GM23338 (cell line): ENCODE measurements at regions not wholly inside any gene's neighbourhood (a gene's known extent, or its start where the extent isn't known, plus 50 kb on each side); places are given as distances from the start of the nearest gene placed in this dataset.

ENCODE experiments used
- ATAC-seq: fragments of 200-7000 bp; cut with Tn5 transposase; 3 replicates; pipeline ENCODE4 v1.9.1; 2020
- DNase-seq: peaks from one replicate; pipeline ENCODE4 v3.0.0-alpha.2; 2015; ENCODE audit warnings: low spot score
- H2AFZ ChIP-seq: fragments of 200-600 bp; sonication (generic); 2 replicates; pipeline ENCODE4 v1.8.0; 2016; ENCODE audit warnings: antibody characterized with exemption, mild to moderate bottlenecking, moderate library complexity
- H3F3A ChIP-seq: fragments of 200-600 bp; sonication (generic); replicated peaks from 2 replicates; pipeline ENCODE4 v1.8.0; 2017; ENCODE audit warnings: antibody characterized with exemption, mixed run types, low read depth
- H3K27ac ChIP-seq: fragments of 200-600 bp; sonication (generic); 2 replicates; pipeline ENCODE4 v1.6.1; 2016; ENCODE audit warnings: low read depth
- H3K27me3 ChIP-seq: fragments of 200-600 bp; sonication (generic); 2 replicates; pipeline ENCODE4 v1.8.0; 2016; ENCODE audit warnings: mild to moderate bottlenecking, mixed run types, moderate library complexity; ENCODE audit not compliant: insufficient read depth
- H3K36me3 ChIP-seq: fragments of 200-600 bp; sonication (generic); 2 replicates; pipeline ENCODE4 v1.8.0; 2016; ENCODE audit warnings: mild to moderate bottlenecking; ENCODE audit not compliant: insufficient read depth
- H3K4me1 ChIP-seq: fragments of 200-600 bp; sonication (generic); 2 replicates; pipeline ENCODE4 v1.8.0; 2016; ENCODE audit warnings: mild to moderate bottlenecking, moderate library complexity; ENCODE audit not compliant: insufficient read depth
- H3K4me2 ChIP-seq: fragments of 200-600 bp; sonication (generic); 2 replicates; pipeline ENCODE4 v1.7.1; 2017; ENCODE audit warnings: mixed run types
- H3K4me3 ChIP-seq: fragments of 200-600 bp; sonication (generic); 2 replicates; pipeline ENCODE4 v1.6.1; 2016; ENCODE audit warnings: mixed run types
- H3K79me2 ChIP-seq: fragments of 200-600 bp; sonication (generic); replicated peaks from 2 replicates; pipeline ENCODE4 v1.8.0; 2017; ENCODE audit warnings: mild to moderate bottlenecking; ENCODE audit not compliant: insufficient read depth
- H3K9me2 ChIP-seq: fragments of 200-600 bp; sonication (generic); 2 replicates; pipeline ENCODE4 v1.8.0; 2017; ENCODE audit not compliant: insufficient read depth
- H4K20me1 ChIP-seq: fragments of 200-600 bp; sonication (generic); replicated peaks from 2 replicates; pipeline ENCODE4 v1.8.0; 2017; ENCODE audit warnings: mild to moderate bottlenecking; ENCODE audit not compliant: insufficient read depth
- H3K27ac Mint-ChIP-seq: 2 replicates; pipeline ENCODE4 v1.8.0; 2020; ENCODE audit warnings: inconsistent platforms, mild to moderate bottlenecking, moderate library complexity, mixed read lengths
- H3K27me3 Mint-ChIP-seq: 3 replicates; pipeline ENCODE4 v1.8.0; 2022; ENCODE audit warnings: low read depth, mild to moderate bottlenecking, moderate library complexity, mixed read lengths, inconsistent platforms; ENCODE audit not compliant: insufficient read depth, poor library complexity
- H3K36me3 Mint-ChIP-seq: 3 replicates; pipeline ENCODE4 v1.8.0; 2021; ENCODE audit warnings: low read depth, mild to moderate bottlenecking, inconsistent platforms, moderate library complexity, mixed read lengths
- H3K4me1 Mint-ChIP-seq: 3 replicates; pipeline ENCODE4 v1.8.0; 2020; ENCODE audit warnings: mild to moderate bottlenecking, inconsistent platforms, mixed read lengths
- H3K4me3 Mint-ChIP-seq: 3 replicates; pipeline ENCODE4 v1.8.0; 2021; ENCODE audit warnings: moderate library complexity, mild to moderate bottlenecking, inconsistent platforms, mixed read lengths
- H3K9me3 Mint-ChIP-seq: 3 replicates; pipeline ENCODE4 v1.8.0; 2020; ENCODE audit warnings: moderate library complexity, mild to moderate bottlenecking, inconsistent platforms, mixed read lengths
- CREB1 ChIP-seq: fragments of 250-450 bp; sonication (Bioruptor Pico); IDR thresholded peaks from 2 replicates; pipeline ENCODE4 v1.5.0; 2020; ENCODE audit warnings: low read depth, mild to moderate bottlenecking, moderate library complexity
- CTCF ChIP-seq, 2 experiments: fragments of 200-600 bp in 1 of 2; sonication (generic) in 1 of 2; conservative IDR thresholded peaks; 2 replicates each; pipeline versions ENCODE4 v1.5.1 to v1.6.1; 2016 to 2017; ENCODE audit warnings: antibody characterized with exemption in 2 of 2, low read depth in 2 of 2, mild to moderate bottlenecking in 2 of 2, moderate library complexity in 1 of 2
- EZH2 ChIP-seq: fragments of 200-600 bp; sonication (generic); IDR thresholded peaks from one replicate; pipeline ENCODE4 v1.8.0; 2017; ENCODE audit warnings: antibody characterized with exemption, mild to moderate bottlenecking, low read depth; ENCODE audit not compliant: unreplicated experiment
- EZH2phosphoT487 ChIP-seq: fragments of 200-600 bp; sonication (generic); IDR thresholded peaks from one replicate; pipeline ENCODE4 v1.8.1; 2018; ENCODE audit warnings: antibody characterized with exemption; ENCODE audit not compliant: unreplicated experiment
- JUNB ChIP-seq: IDR thresholded peaks from one replicate; pipeline ENCODE4 v1.6.1; 2016; ENCODE audit warnings: antibody characterized with exemption; ENCODE audit not compliant: unreplicated experiment
- NANOG ChIP-seq: IDR thresholded peaks from 2 replicates; pipeline ENCODE4 v1.6.1; 2016; ENCODE audit warnings: antibody characterized with exemption, borderline replicate concordance
- POLR2AphosphoS5 ChIP-seq: IDR thresholded peaks from 2 replicates; pipeline ENCODE4 v1.6.1; 2016; ENCODE audit warnings: antibody characterized with exemption, low read depth
- STAT1 ChIP-seq: IDR thresholded peaks from one replicate; pipeline ENCODE4 v1.6.1; 2016; ENCODE audit warnings: antibody characterized with exemption; ENCODE audit not compliant: unreplicated experiment
- ZNF114 ChIP-seq: fragments of 250-450 bp; sonication (Bioruptor Pico); IDR thresholded peaks from 2 replicates; pipeline ENCODE4 v1.5.0; 2020; ENCODE audit warnings: mild to moderate bottlenecking, moderate library complexity
- ZNF331 ChIP-seq: fragments of 250-450 bp; sonication (Bioruptor Pico); IDR thresholded peaks from 2 replicates; pipeline ENCODE4 v1.5.0; 2020; ENCODE audit warnings: low read depth, mild to moderate bottlenecking, moderate library complexity
- TF ChIP-seq, protein P1 (sequence below): IDR thresholded peaks from one replicate; pipeline ENCODE4 v1.6.1; 2018; ENCODE audit warnings: antibody characterized with exemption; ENCODE audit not compliant: unreplicated experiment
- TF ChIP-seq, protein P2 (sequence below): fragments of 250-450 bp; sonication (Bioruptor Pico); IDR thresholded peaks from 2 replicates; pipeline ENCODE4 v1.5.0; 2020; ENCODE audit warnings: mild to moderate bottlenecking, moderate library complexity
- TF ChIP-seq, protein P3 (sequence below): IDR thresholded peaks from 2 replicates; pipeline ENCODE4 v1.6.1; 2016; ENCODE audit warnings: antibody characterized with exemption

GRCh38 chr9:115777610-115778009, 376.0 kb upstream of the PAPPA start:
- H2AFZ ChIP-seq = no peak overlapping the region
- H3K9me2 ChIP-seq = no peaks in the 10 kb centered on the region
- no peak overlapping the region for H3K27ac Mint-ChIP-seq
- H3K4me3 Mint-ChIP-seq = no peak overlapping the region
- H3K79me2 ChIP-seq = no peaks in the 10 kb centered on the region
- no peak overlapping the region for H3K27ac ChIP-seq
- 0 out of 3 replicates have a peak, but pooled peaks cover under 1% of the 10 kb centered on the region for H3K36me3 Mint-ChIP-seq
- H3K36me3 ChIP-seq = no peaks in the 10 kb centered on the region
- 0 out of 3 replicates have a peak, but pooled peaks cover 2% of the 10 kb centered on the region for H3K9me3 Mint-ChIP-seq
- no peak overlapping the region for H3K4me3 ChIP-seq
- H3K4me2 ChIP-seq = no peak overlapping the region
- TF ChIP-seq NANOG (no peak), EZH2phosphoT487 (no peak), JUNB (no peak), ZNF331 (CRISPR knock-in tag) (no peak), STAT1 (no peak), CREB1 (CRISPR knock-in tag) (no peak), CTCF (conservative IDR thresholded peaks at IDR 0.05; ENCODE audit: low read depth in 2 of 2) (no peak), POLR2AphosphoS5 (no peak), ZNF114 (CRISPR knock-in tag) (no peak), EZH2 (no peak)
- TF ChIP-seq, protein P1, sequence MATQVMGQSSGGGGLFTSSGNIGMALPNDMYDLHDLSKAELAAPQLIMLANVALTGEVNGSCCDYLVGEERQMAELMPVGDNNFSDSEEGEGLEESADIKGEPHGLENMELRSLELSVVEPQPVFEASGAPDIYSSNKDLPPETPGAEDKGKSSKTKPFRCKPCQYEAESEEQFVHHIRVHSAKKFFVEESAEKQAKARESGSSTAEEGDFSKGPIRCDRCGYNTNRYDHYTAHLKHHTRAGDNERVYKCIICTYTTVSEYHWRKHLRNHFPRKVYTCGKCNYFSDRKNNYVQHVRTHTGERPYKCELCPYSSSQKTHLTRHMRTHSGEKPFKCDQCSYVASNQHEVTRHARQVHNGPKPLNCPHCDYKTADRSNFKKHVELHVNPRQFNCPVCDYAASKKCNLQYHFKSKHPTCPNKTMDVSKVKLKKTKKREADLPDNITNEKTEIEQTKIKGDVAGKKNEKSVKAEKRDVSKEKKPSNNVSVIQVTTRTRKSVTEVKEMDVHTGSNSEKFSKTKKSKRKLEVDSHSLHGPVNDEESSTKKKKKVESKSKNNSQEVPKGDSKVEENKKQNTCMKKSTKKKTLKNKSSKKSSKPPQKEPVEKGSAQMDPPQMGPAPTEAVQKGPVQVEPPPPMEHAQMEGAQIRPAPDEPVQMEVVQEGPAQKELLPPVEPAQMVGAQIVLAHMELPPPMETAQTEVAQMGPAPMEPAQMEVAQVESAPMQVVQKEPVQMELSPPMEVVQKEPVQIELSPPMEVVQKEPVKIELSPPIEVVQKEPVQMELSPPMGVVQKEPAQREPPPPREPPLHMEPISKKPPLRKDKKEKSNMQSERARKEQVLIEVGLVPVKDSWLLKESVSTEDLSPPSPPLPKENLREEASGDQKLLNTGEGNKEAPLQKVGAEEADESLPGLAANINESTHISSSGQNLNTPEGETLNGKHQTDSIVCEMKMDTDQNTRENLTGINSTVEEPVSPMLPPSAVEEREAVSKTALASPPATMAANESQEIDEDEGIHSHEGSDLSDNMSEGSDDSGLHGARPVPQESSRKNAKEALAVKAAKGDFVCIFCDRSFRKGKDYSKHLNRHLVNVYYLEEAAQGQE = no peak
- TF ChIP-seq, protein P2, sequence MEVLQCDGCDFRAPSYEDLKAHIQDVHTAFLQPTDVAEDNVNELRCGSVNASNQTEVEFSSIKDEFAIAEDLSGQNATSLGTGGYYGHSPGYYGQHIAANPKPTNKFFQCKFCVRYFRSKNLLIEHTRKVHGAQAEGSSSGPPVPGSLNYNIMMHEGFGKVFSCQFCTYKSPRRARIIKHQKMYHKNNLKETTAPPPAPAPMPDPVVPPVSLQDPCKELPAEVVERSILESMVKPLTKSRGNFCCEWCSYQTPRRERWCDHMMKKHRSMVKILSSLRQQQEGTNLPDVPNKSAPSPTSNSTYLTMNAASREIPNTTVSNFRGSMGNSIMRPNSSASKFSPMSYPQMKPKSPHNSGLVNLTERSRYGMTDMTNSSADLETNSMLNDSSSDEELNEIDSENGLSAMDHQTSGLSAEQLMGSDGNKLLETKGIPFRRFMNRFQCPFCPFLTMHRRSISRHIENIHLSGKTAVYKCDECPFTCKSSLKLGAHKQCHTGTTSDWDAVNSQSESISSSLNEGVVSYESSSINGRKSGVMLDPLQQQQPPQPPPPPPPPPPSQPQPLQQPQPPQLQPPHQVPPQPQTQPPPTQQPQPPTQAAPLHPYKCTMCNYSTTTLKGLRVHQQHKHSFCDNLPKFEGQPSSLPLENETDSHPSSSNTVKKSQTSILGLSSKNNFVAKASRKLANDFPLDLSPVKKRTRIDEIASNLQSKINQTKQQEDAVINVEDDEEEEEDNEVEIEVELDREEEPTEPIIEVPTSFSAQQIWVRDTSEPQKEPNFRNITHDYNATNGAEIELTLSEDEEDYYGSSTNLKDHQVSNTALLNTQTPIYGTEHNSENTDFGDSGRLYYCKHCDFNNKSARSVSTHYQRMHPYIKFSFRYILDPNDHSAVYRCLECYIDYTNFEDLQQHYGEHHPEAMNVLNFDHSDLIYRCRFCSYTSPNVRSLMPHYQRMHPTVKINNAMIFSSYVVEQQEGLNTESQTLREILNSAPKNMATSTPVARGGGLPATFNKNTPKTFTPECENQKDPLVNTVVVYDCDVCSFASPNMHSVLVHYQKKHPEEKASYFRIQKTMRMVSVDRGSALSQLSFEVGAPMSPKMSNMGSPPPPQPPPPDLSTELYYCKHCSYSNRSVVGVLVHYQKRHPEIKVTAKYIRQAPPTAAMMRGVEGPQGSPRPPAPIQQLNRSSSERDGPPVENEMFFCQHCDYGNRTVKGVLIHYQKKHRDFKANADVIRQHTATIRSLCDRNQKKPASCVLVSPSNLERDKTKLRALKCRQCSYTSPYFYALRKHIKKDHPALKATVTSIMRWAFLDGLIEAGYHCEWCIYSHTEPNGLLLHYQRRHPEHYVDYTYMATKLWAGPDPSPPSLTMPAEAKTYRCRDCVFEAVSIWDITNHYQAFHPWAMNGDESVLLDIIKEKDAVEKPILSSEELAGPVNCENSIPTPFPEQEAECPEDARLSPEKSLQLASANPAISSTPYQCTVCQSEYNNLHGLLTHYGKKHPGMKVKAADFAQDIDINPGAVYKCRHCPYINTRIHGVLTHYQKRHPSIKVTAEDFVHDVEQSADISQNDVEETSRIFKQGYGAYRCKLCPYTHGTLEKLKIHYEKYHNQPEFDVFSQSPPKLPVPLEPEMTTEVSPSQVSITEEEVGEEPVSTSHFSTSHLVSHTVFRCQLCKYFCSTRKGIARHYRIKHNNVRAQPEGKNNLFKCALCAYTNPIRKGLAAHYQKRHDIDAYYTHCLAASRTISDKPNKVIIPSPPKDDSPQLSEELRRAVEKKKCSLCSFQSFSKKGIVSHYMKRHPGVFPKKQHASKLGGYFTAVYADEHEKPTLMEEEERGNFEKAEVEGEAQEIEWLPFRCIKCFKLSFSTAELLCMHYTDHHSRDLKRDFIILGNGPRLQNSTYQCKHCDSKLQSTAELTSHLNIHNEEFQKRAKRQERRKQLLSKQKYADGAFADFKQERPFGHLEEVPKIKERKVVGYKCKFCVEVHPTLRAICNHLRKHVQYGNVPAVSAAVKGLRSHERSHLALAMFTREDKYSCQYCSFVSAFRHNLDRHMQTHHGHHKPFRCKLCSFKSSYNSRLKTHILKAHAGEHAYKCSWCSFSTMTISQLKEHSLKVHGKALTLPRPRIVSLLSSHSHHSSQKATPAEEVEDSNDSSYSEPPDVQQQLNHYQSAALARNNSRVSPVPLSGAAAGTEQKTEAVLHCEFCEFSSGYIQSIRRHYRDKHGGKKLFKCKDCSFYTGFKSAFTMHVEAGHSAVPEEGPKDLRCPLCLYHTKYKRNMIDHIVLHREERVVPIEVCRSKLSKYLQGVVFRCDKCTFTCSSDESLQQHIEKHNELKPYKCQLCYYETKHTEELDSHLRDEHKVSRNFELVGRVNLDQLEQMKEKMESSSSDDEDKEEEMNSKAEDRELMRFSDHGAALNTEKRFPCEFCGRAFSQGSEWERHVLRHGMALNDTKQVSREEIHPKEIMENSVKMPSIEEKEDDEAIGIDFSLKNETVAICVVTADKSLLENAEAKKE (CRISPR knock-in tag) = no peak
- TF ChIP-seq, protein P3, sequence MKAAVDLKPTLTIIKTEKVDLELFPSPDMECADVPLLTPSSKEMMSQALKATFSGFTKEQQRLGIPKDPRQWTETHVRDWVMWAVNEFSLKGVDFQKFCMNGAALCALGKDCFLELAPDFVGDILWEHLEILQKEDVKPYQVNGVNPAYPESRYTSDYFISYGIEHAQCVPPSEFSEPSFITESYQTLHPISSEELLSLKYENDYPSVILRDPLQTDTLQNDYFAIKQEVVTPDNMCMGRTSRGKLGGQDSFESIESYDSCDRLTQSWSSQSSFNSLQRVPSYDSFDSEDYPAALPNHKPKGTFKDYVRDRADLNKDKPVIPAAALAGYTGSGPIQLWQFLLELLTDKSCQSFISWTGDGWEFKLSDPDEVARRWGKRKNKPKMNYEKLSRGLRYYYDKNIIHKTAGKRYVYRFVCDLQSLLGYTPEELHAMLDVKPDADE = no peak
- no peaks in the 10 kb centered on the region for H4K20me1 ChIP-seq
- no peaks in the 10 kb centered on the region for H3K27me3 ChIP-seq
- H3F3A ChIP-seq = no peaks in the 10 kb centered on the region
- H3K4me1 Mint-ChIP-seq = no peaks in the 10 kb centered on the region; the same call in 2 of the 3 replicates
- no peak for DNase-seq
- H3K4me1 ChIP-seq = no peaks in the 10 kb centered on the region
- ATAC-seq = no peak
- H3K27me3 Mint-ChIP-seq = no peaks in the 10 kb centered on the region
